Keratinocyte (primary cell): ENCODE measurements at regions not wholly inside any gene's neighbourhood (a gene's known extent, or its start where the extent isn't known, plus 50 kb on each side); places are given as distances from the start of the nearest gene placed in this dataset.

Experiments used
- EZH2 ChIP-seq: IDR thresholded peaks from one replicate; pipeline ENCODE4 v1.6.1; 2012; ENCODE audit warnings: inconsistent platforms, mild to moderate bottlenecking, low read length, moderate library complexity
- TF ChIP-seq, protein P1 (sequence below), 3 experiments: IDR thresholded peaks in 1 of 3; conservative IDR thresholded peaks in 1 of 3; optimal IDR thresholded peaks in 1 of 3; 2 replicates in 2 of 3; 3 replicates in 1 of 3; pipeline versions ENCODE3 to v1.5.1; 2011; ENCODE audit warnings: low read length in 3 of 3, mild to moderate bottlenecking in 3 of 3, moderate library complexity in 2 of 3, control low read depth in 1 of 3, inconsistent platforms in 1 of 3; ENCODE audit not compliant: insufficient read depth in 2 of 3; ENCODE audit errors: extremely low read depth in 1 of 3

DNA sequence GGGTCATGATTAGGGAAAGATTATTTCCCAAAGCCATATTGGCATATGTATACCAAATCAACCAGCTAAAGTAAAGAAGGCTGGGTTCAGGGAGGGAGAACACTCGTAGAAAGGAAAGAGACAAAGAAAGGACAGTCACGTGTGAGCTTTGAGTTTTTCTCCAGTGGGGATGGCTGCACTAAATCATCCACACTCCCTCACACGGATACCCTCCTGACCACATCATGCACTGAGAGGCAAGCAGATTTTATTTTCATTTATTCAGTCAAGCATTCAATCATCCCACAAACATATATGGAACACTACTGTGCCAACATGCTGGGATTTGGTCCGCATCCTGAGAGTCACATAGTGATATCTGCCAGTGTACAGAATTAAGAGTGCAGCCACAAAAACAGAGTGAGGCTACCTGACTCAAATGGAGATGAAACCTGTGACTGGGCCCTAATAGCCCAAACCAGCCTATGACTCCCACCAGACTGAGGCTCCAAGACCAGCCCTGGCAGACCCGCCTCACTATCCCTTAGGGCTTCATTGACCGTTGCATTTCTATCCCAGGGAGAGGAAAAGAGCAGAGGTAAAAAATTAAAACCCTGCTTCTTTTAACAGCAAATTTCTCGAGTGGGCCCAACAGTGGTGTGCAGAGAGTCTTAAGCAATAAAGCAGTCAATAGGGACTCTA lies 155.9 kb downstream of the BARHL2 start:
- TF ChIP-seq, protein P1, sequence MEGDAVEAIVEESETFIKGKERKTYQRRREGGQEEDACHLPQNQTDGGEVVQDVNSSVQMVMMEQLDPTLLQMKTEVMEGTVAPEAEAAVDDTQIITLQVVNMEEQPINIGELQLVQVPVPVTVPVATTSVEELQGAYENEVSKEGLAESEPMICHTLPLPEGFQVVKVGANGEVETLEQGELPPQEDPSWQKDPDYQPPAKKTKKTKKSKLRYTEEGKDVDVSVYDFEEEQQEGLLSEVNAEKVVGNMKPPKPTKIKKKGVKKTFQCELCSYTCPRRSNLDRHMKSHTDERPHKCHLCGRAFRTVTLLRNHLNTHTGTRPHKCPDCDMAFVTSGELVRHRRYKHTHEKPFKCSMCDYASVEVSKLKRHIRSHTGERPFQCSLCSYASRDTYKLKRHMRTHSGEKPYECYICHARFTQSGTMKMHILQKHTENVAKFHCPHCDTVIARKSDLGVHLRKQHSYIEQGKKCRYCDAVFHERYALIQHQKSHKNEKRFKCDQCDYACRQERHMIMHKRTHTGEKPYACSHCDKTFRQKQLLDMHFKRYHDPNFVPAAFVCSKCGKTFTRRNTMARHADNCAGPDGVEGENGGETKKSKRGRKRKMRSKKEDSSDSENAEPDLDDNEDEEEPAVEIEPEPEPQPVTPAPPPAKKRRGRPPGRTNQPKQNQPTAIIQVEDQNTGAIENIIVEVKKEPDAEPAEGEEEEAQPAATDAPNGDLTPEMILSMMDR (optimal IDR thresholded peaks at IDR 0.05 in 1 of 3, IDR thresholded peaks at IDR 0.05 in 1 of 3, conservative IDR thresholded peaks at IDR 0.05 in 1 of 3; ENCODE audit: extremely low read depth in 1 of 3, insufficient read depth in 2 of 3, low read length in 3 of 3): no peak
- no peak for TF ChIP-seq EZH2
